ENCODE measurements at regions not wholly inside any gene's neighbourhood (a gene's known extent, or its start where the extent isn't known, plus 50 kb on each side); places are given as distances from the start of the nearest gene placed in this dataset.
A peak's percentile ranks its signal among the peaks of the same experiment; 100 is the strongest.

DNA sequence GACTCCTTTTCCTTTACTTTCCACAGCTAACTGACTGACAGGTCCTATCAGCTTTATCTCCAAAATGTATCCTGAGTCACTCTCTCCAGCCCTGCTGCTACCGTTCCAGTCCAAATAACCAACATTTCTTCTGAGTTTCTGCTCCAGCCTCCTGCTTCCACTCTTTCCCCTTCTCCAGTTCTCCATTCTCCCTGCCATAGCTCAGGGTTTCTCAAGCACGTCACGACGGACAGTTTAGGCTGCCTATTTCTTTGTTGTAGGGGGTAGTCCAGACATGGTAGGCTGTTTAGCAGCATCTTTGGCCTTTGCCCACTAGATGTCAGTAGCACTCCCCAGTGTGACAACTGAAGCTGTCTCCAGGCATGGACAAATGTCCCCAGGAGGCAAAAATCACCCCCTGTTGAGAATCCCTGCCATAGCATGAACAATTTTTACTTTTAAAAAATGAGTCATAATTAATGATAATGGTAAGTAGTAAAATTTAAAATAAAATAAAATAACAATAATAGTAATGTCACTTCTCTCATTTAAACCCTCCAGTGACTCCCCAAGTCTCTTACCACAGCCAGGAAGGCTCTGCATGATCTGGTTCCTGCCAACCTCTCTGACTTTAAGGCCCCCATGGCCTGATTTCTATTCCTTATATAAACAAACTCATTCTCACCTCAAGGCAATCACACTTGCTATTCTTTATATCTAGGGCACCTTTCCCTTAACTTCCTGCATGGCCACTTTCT, 105.4 kb upstream of the FER start:
- TF ChIP-seq, protein P1, sequence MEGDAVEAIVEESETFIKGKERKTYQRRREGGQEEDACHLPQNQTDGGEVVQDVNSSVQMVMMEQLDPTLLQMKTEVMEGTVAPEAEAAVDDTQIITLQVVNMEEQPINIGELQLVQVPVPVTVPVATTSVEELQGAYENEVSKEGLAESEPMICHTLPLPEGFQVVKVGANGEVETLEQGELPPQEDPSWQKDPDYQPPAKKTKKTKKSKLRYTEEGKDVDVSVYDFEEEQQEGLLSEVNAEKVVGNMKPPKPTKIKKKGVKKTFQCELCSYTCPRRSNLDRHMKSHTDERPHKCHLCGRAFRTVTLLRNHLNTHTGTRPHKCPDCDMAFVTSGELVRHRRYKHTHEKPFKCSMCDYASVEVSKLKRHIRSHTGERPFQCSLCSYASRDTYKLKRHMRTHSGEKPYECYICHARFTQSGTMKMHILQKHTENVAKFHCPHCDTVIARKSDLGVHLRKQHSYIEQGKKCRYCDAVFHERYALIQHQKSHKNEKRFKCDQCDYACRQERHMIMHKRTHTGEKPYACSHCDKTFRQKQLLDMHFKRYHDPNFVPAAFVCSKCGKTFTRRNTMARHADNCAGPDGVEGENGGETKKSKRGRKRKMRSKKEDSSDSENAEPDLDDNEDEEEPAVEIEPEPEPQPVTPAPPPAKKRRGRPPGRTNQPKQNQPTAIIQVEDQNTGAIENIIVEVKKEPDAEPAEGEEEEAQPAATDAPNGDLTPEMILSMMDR (IDR thresholded peaks at IDR 0.05; ENCODE audit: insufficient read depth, low read length), result peak; percentile 47
- TF ChIP-seq POLR2AphosphoS5 (IDR thresholded peaks at IDR 0.05; ENCODE audit: low read depth) (no peak), GABPA (IDR thresholded peaks at IDR 0.05; ENCODE audit: low read depth) (no peak)

All from HL-60 (cell line).